ENCODE measurements at regions not wholly inside any gene's neighbourhood (a gene's known extent, or its start where the extent isn't known, plus 50 kb on each side); places are given as distances from the start of the nearest gene placed in this dataset.

- TF ChIP-seq CTCF (IDR thresholded peaks at IDR 0.05; ENCODE audit: low read depth, low read length, poor library complexity, severe bottlenecking) (no peak), EZH2phosphoT487 (IDR thresholded peaks at IDR 0.05; ENCODE audit: borderline replicate concordance, low read length) (no peak)
Observed at GRCh38 chr4:22941688-22942375, 249.1 kb downstream of the GBA3 start.
